HG02884 (cell line): ENCODE measurements at regions not wholly inside any gene's neighbourhood (a gene's known extent, or its start where the extent isn't known, plus 50 kb on each side); places are given as distances from the start of the nearest gene placed in this dataset.
"Not testable (repeated sequence)": the region's sequence is repeated elsewhere in the genome, so short reads cannot be mapped to it uniquely, and the experiment has no call there.

Source experiments
- ATAC-seq: cut with Tn5 transposase; IDR thresholded peaks from one replicate; pipeline ENCODE4 v1.9.1; 2021; ENCODE audit warnings: mild to moderate bottlenecking, moderate library complexity; ENCODE audit not compliant: unreplicated experiment

DNA sequence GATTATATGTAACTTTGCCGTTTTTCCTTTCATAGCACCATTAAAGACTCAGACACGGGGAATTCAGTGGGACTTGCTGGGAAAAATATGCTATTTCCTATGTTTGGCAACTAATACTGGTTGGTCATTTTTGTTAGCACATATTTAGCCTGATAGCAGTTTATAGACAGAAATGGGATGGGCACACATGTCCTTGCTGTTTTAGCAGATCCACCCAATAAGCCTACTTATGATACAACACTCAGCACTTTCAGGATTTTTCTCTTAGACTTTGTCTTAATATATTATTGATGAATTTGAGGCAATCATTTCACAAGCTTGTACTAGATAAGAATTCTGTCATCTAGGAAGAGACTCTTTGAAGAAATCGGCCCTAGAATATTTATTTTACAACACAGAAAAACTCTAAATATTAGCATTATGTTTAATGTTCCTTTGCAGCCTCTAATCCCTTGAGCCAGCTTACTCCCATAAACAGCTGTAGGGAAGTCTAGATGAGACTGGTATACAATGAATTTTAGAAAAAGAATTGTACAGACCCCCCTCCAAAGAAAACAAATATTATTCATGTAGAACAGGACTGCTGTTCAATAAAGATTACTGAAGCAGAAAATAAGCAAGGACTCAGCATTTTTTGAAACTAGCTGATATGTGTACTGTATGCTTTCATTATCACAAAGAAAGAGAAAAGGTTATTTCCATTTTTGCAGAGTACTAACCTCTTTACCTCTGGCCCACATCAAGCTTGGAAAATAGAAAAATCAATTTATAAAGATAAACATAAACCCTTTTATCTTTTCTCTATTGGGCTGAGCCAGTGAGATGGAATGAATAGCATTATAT, 656.8 kb upstream of the SGO1 start:
- ATAC-seq, result no peak

DNA sequence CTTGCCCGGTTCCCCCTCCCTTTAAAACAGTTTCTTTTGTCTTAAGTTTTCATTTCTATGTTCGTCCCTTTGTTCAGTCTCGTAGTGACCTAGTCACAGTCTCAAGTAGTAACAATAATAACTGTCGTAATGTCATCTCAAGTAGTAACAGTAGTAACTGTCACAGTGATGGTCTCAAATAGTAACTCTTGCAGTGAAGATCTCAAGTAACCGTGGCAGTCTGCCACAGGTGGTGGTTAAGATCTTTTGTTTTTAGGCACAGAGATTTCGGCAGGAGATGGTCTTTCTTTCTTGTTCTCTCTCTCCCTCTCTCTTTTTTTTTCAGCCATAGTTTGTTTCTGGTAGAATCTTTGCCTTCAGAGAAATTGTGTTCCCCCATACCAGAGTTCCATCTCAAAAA, 656.0 kb upstream of the SGO1 start:
- ATAC-seq, result no peak

GRCh38 chr3:20837676-20838302, 651.8 kb upstream of the SGO1 start:
- no peak for ATAC-seq

DNA sequence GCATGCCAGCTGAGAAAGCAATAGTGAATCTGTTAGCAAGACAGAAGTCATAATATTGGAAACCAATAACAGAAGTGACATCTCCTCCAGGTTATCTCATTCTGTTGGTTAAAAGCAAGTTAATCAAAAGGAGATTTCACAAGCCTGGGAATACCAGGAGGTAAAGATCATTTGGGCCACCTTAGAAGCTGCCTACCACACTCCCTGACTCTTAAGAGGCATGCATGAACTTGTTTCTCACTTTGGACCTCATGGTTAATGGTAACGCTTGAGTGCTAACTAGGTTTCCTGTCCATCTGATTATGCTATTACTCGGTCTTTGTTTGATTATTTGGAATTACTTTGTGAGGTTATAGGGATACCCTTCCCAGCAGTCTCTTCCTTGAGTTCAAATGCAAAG, 650.8 kb upstream of the SGO1 start:
- no peak for ATAC-seq

DNA sequence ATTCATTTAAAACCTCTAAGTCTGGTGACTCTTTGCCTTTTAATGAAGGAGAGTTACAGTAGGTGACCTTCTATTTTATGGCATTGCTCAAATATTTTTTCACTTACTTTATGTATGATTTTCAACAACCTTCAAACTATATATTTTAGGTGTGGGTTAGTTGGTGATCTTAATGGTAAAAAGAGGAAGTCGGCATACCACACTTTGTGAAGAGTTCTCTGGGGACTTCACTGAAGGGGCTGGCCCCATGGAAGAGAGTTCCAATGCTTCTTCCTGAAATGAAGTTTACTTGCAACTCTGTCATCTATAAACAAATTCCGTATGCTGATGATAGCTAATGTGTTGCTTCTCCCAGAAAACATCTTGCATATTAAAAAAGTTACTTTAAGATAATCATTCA, 647.0 kb upstream of the SGO1 start:
- ATAC-seq, result no peak

DNA sequence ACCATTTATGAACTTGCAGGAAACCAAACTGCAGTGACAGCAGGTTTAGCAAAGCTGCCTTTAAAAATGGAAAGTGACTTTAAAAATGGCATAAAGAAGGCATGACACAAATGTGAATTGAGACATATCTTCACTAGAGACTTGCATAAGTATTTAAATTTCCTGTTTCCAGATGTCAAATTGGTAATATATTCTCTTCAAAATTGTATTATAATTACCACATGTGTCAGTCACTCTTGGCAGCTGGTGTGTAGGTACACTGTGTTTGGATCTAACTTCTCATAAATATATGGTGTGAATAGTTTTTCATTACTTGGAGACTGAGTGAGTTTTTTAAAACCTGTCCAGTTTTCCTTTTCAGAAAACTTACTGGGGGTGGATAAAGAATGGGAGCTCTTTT, 636.2 kb upstream of the SGO1 start:
- ATAC-seq, result no peak

- ATAC-seq, result not testable (repeated sequence)
Observed at GRCh38 chr3:20820872-20821271, 634.9 kb upstream of the SGO1 start.

DNA sequence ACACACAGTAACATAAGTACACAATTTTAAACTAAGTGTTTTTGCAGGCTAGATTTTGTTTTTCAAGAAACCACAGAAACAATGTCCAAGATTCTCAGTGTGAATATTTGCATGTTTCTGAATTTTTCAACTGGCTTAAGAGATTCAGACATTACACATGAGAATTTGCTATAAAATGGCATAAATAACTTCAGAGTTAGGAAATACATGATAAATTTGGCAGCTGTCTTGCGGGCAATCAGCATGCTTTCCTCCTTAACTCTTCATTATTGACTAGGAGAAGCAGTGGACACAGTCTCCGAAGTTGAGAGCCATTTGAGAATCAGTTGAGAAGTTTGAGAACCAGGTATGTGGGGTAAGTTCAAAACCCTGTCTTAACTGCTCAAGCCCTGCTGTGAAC, 625.6 kb upstream of the SGO1 start:
- ATAC-seq, result no peak

- no peak for ATAC-seq
Observed at GRCh38 chr3:20811006-20811405, 625.0 kb upstream of the SGO1 start.

- ATAC-seq, result no peak
Observed at GRCh38 chr3:20810555-20810954, 624.5 kb upstream of the SGO1 start.

DNA sequence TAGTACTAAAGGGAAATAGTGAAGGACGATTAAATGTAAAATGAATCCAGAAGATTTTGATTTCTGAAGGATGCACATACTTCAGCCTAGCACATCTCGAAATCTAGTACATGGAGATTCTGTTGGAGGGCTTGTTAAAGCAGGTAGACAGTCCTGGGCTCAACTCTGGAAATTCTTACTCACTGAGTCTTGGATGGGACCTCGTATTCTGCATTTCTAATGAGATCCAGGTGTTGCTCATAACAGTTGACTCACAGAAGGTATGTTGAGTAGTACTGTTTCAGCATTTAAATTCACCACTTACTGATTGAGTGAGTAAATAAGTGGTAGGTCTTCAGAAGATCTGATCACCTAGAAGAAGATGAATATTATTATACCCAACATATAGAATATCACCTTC, 623.4 kb upstream of the SGO1 start:
- no peak for ATAC-seq

GRCh38 chr3:20808864-20809263, 622.9 kb upstream of the SGO1 start:
- no peak for ATAC-seq

GRCh38 chr3:20798666-20799065, 612.7 kb upstream of the SGO1 start:
- ATAC-seq, result no peak

DNA sequence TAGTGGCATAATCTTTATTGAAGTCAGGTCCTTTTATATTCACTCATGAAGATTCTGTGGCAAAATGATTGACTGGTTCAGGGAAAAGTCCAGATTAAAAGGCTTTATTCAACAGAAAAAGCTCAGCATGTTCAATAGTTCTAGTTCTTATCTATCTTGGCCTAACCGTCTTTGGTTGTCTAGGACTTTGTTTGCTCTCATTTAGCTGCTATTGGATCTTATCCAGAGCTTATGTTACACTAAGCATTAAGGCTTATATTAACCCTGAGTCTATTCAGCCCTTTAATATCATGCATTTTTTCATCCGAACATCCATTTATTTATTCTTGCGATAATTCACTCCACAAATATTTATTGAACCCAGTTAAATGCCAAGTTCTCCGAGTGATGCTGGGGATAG, 601.0 kb upstream of the SGO1 start:
- ATAC-seq, result no peak

DNA sequence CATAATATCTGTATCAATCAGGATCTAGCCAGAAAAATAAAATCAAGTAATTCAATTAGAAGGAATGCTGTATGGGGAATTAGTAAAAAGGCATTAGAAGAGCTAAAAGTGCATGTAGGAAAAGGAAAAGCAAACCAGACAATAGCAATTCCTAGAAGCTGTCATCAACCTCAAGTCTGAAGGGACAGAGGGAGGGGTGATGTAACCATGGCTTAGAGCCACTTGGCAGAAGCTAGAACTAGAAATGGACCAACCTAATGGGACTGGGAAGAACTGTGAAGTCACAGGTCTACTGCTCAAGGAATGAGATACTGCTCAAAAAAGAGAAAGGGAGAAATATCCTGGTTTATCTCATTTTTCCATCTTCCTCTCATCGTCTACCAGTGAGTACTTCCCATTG, 590.7 kb upstream of the SGO1 start:
- no peak for ATAC-seq

DNA sequence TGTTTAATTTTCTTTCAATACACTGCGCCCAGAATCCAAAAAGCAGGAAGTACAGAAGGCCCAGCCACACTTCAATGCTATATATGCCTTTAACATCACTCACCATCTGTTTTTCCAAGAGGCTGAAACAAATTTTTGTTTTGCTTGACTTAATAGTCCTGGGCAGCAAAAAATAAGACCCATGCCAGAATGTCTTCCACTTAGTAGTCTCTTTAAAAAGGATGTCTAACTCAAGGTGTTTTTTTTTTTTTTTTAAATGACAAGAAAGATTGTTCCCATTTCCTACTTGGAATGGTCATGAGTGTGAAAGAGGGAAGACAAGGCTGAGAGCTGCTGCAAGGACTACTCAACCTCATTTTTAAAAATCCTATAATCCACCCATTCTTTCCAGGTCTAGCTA, 590.3 kb upstream of the SGO1 start:
- no peak for ATAC-seq

GRCh38 chr3:20773320-20773984, 587.4 kb upstream of the SGO1 start:
- ATAC-seq, result no peak

DNA sequence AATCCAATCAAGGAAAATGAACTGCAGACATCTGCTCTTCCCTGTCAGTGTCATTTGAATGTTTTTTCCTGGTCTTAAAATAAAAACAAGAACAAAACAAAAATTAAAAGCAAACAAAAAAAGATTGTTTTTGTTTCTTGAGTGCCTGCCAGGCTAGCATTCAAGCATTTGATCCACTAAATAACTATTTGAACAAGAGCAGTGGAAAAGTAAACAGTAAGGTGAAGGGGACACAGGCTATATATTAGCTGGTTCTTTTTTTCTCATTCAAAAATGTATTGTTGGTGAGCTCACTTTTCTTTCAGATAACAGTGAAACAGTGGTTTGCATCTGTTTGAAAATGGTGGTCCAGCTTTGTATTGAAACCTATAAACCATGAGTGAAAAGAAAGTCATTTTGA, 586.9 kb upstream of the SGO1 start:
- no peak for ATAC-seq

DNA sequence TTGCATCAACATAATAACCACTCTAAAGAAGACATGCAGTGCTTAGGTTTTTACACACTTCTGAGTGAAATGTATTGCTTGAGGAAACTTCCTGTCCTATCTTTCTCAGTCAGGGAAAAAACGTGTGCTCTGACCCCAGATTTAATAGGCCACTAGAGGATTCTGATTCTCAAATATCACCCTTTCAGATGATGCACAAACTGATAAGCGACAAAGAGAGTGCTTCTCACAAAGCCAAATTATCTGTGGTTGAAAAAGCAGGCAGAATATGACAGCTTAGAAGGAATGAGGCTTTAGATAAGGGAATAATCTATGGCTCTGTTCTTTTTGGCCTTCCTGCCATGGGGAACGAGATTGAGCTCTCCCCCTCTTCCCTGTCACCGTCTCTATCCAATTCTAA, 583.4 kb upstream of the SGO1 start:
- no peak for ATAC-seq

- ATAC-seq, result no peak
Observed at GRCh38 chr3:20760981-20761380, 575.0 kb upstream of the SGO1 start.

DNA sequence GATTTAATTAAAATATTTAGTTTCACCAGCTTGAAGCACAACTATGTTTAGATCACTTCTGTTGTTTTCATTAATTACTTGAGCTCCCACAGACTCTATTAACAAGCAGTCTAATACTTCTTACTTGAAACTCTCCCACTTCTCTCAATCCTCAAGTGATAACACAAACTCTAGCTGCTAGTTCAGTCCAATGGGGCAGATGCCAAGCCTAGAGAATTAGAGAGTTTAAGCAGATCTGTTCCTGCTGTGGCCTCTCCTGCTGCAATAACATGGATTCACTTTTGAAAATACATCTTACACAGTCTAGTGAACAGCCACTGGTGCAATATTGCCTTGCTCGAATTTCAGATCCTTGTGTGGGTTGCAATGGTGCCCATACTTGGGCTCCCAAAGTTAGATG, 566.4 kb upstream of the SGO1 start:
- no peak for ATAC-seq

DNA sequence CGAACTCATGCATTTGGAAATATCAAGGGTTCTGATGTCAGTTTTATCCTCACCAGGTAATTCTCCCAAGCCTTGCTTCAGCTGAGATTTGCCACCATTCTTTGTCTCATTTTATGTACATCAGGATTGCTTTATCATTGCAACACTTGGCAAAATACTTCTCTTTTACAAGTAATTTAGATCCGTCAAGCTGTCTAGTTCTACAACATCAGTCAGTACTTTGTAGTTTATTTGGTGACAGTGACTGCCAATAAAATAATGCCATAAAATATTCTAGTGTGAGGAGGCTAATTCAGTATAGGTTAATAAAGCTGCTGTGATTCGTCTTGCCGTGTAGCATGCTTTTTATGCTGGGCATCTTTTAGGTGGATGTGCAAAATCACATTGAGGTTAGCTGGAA, 565.3 kb upstream of the SGO1 start:
- no peak for ATAC-seq
